OCI-LY1 (cell line): ENCODE measurements at regions not wholly inside any gene's neighbourhood (a gene's known extent, or its start where the extent isn't known, plus 50 kb on each side); places are given as distances from the start of the nearest gene placed in this dataset.

Experiments
- CTCF ChIP-seq: fragments of 200-600 bp; sonication (generic), shearing (Covaris generic); IDR thresholded peaks from 2 replicates; pipeline ENCODE4 v1.5.1; 2017; ENCODE audit warnings: mild to moderate bottlenecking, antibody characterized with exemption, low read length, moderate library complexity, mixed read lengths
- EZH2 ChIP-seq: fragments of 200-600 bp; sonication (generic), shearing (Covaris generic); IDR thresholded peaks from 2 replicates; pipeline ENCODE4 v1.8.0; 2017; ENCODE audit warnings: borderline replicate concordance, mixed run types, mild to moderate bottlenecking, antibody characterized with exemption, low read length, moderate library complexity, mixed read lengths

DNA sequence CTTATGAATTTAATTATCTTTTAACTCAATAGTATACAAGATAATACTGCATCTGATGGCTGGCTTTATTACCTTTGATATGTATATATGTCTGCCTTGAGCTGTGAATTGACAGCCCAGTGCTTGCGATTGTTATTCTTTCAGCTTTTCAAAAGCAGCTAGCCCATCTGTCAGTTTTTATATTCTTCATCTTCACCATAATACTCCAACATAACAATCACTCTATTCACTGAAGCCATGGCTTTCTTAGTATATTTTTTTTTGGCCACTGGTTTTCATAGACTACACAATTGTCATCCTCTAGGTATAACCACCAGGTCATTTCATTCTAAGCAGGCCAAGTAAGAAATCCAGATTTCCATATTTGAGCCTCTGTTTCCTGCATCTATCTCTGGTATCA lies 1026.1 kb downstream of the FSCB start:
- no peak for TF ChIP-seq CTCF
- TF ChIP-seq EZH2, result no peak
